ENCODE measurements at regions not wholly inside any gene's neighbourhood (a gene's known extent, or its start where the extent isn't known, plus 50 kb on each side); places are given as distances from the start of the nearest gene placed in this dataset.

- no peak for DNase-seq
Observed at GRCh38 chr7:47221826-47222225, 360.1 kb downstream of the TNS3 start.

GRCh38 chr7:47218378-47219176 lies 363.3 kb downstream of the TNS3 start:
- DNase-seq, result no peak

GRCh38 chr7:47217570-47218360 lies 364.1 kb downstream of the TNS3 start:
- DNase-seq, result no peak

GRCh38 chr7:47217086-47217485 lies 364.8 kb downstream of the TNS3 start:
- DNase-seq, result no peak

- no peak for DNase-seq
Observed at GRCh38 chr7:47216439-47216838, 365.5 kb downstream of the TNS3 start.

GRCh38 chr7:47215640-47216039 lies 366.3 kb downstream of the TNS3 start:
- DNase-seq, result no peak

GRCh38 chr7:47215049-47215448 lies 366.9 kb downstream of the TNS3 start:
- DNase-seq, result no peak

- no peak for DNase-seq
Observed at GRCh38 chr7:47213276-47213675, 368.6 kb downstream of the TNS3 start.

- DNase-seq, result no peak
Observed at GRCh38 chr7:47211519-47211973, 370.4 kb downstream of the TNS3 start.

GRCh38 chr7:47210281-47210854 lies 371.5 kb downstream of the TNS3 start:
- DNase-seq, result no peak

- no peak for DNase-seq
Observed at GRCh38 chr7:47207956-47208355, 374.0 kb downstream of the TNS3 start.

GRCh38 chr7:47204709-47205108 lies 377.2 kb downstream of the TNS3 start:
- DNase-seq, result no peak

- no peak for DNase-seq
Observed at GRCh38 chr7:47202146-47202783, 379.6 kb downstream of the TNS3 start.

GRCh38 chr7:47198159-47198558 lies 383.8 kb downstream of the TNS3 start:
- no peak for DNase-seq

- DNase-seq, result no peak
Observed at GRCh38 chr7:47197486-47197885, 384.4 kb downstream of the TNS3 start.

- no peak for DNase-seq
Observed at GRCh38 chr7:47196737-47197136, 385.2 kb downstream of the TNS3 start.

- DNase-seq, result no peak
Observed at GRCh38 chr7:47196106-47196645, 385.7 kb downstream of the TNS3 start.

- DNase-seq, result no peak
Observed at GRCh38 chr7:47195641-47196040, 386.3 kb downstream of the TNS3 start.

- DNase-seq, result no peak
Observed at GRCh38 chr7:47194516-47195057, 387.3 kb downstream of the TNS3 start.

- DNase-seq, result no peak
Observed at GRCh38 chr7:47192978-47193377, 388.9 kb downstream of the TNS3 start.

- no peak for DNase-seq
Observed at GRCh38 chr7:47191876-47192291, 390.0 kb downstream of the TNS3 start.

- DNase-seq, result no peak
Observed at GRCh38 chr7:47191316-47191715, 390.6 kb downstream of the TNS3 start.

GRCh38 chr7:47190462-47190861 lies 391.4 kb downstream of the TNS3 start:
- no peak for DNase-seq

All from effector CD8-positive, alpha-beta T cell (primary cell).